ENCODE measurements at regions not wholly inside any gene's neighbourhood (a gene's known extent, or its start where the extent isn't known, plus 50 kb on each side); places are given as distances from the start of the nearest gene placed in this dataset.

- H3K4me3 ChIP-seq (ENCODE audit: low read length) = no peak overlapping the region
- H3K27ac ChIP-seq (ENCODE audit: low read depth, low read length) = no peak overlapping the region
- H3K27me3 ChIP-seq (ENCODE audit: control insufficient read depth, low read length) = no peaks in the 10 kb centered on the region
- no peaks in the 10 kb centered on the region for H3K9me2 ChIP-seq (replicated peaks; ENCODE audit: control insufficient read depth, low read length)
- H3K79me2 ChIP-seq (ENCODE audit: control insufficient read depth, low read length) = no peaks in the 10 kb centered on the region
- no peaks in the 10 kb centered on the region for H3K36me3 ChIP-seq (ENCODE audit: control insufficient read depth, low read length)
- H3F3A ChIP-seq (ENCODE audit: control insufficient read depth, insufficient read depth) = no peaks in the 10 kb centered on the region
- no peak for TF ChIP-seq CTCF (IDR thresholded peaks at IDR 0.05; ENCODE audit: low read depth, low read length, poor library complexity, severe bottlenecking)
- TF ChIP-seq EZH2phosphoT487 (IDR thresholded peaks at IDR 0.05; ENCODE audit: borderline replicate concordance, low read length) = no peak
- H4K20me1 ChIP-seq (ENCODE audit: control insufficient read depth, insufficient read depth, low read depth, low read length) = no peaks in the 10 kb centered on the region
- no peak overlapping the region for H3K4me2 ChIP-seq (ENCODE audit: low read length)
- no peaks in the 10 kb centered on the region for H3K9me3 ChIP-seq (ENCODE audit: control insufficient read depth, insufficient read depth, low read length)
- H3K4me1 ChIP-seq (ENCODE audit: control insufficient read depth, low read length) = no peaks in the 10 kb centered on the region
These were observed 224.4 kb downstream of the USP6NL start for GRCh38 chr10:11387044-11387443.

Data from DOHH2 (cell line).